Epithelial cell of esophagus (primary cell): ENCODE measurements at regions not wholly inside any gene's neighbourhood (a gene's known extent, or its start where the extent isn't known, plus 50 kb on each side); places are given as distances from the start of the nearest gene placed in this dataset.

Experiments used
- DNase-seq: peaks from one replicate; pipeline ENCODE4 v3.0.0; 2010; ENCODE audit warnings: low read depth
- H3K4me3 ChIP-seq: 2 replicates; pipeline ENCODE4 v1.5.1; 2011; ENCODE audit warnings: mild to moderate bottlenecking, low read length, control low read depth
- TF ChIP-seq, protein P1 (sequence below): IDR thresholded peaks from 2 replicates; pipeline ENCODE4 v1.5.1; 2011; ENCODE audit warnings: low read depth, mild to moderate bottlenecking, low read length, control low read depth, inconsistent platforms; ENCODE audit not compliant: insufficient read depth; ENCODE audit errors: missing control alignments

DNA sequence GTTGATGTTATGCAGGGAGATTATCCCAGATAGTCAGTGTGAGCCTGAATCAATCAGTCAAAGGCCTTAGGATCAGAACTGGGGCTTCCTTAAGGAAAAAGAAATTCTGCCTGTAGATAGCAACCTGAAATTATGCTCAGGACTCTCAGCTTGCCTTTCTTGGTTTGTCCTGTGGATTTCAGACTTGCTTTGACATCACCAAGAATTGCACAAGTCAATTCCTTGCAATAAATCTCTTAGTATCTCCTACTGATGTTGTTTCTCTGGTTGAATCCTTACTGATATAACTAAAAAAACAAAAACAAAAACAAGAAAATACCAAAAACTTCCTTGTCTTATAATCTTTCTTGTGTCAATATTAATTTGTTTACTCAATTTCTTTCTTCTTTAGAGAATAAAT lies 258.9 kb upstream of the TCF21 start:
- TF ChIP-seq, protein P1, sequence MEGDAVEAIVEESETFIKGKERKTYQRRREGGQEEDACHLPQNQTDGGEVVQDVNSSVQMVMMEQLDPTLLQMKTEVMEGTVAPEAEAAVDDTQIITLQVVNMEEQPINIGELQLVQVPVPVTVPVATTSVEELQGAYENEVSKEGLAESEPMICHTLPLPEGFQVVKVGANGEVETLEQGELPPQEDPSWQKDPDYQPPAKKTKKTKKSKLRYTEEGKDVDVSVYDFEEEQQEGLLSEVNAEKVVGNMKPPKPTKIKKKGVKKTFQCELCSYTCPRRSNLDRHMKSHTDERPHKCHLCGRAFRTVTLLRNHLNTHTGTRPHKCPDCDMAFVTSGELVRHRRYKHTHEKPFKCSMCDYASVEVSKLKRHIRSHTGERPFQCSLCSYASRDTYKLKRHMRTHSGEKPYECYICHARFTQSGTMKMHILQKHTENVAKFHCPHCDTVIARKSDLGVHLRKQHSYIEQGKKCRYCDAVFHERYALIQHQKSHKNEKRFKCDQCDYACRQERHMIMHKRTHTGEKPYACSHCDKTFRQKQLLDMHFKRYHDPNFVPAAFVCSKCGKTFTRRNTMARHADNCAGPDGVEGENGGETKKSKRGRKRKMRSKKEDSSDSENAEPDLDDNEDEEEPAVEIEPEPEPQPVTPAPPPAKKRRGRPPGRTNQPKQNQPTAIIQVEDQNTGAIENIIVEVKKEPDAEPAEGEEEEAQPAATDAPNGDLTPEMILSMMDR: no peak
- no peak for DNase-seq
- no peak overlapping the region for H3K4me3 ChIP-seq

DNA sequence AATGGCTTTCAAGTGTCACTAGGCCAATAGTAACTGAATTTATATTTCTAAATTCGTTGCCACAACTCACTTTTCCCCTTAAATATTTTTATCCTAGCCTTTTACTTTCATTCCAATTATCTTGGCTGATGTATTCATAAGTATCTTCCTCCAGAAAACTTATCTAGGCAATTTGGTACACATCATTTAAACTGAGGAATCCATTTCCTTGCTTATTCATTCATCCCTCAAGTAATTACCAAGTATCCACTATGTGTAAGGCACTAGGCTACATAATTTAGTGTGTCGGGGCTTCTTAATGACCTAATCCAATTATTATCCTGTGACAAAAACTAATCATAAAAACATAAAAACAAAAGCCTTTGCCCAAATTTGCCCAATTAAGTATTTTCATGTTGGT lies 258.3 kb upstream of the TCF21 start:
- TF ChIP-seq, protein P1: no peak
- DNase-seq: no peak
- H3K4me3 ChIP-seq: no peak overlapping the region

DNA sequence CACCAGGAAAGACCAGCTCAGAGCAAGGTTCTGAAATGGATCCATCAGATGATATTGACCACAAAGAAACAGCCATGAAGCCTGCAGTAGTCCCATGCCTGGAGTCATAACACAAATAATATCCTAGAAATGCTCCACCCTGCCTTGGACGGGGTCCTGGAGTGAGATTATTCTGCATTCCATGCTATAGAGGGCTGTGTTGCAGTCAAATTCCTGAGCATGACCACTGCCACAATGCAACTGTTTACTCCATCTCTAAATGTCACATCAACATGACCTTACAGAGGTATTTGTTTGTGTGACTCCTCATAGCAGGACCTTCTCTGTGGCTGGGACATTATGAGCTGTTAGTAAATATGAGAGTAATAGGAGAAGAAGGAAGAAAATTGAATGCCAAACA lies 257.5 kb upstream of the TCF21 start:
- TF ChIP-seq, protein P1: no peak
- no peak for DNase-seq
- H3K4me3 ChIP-seq: no peak overlapping the region

DNA sequence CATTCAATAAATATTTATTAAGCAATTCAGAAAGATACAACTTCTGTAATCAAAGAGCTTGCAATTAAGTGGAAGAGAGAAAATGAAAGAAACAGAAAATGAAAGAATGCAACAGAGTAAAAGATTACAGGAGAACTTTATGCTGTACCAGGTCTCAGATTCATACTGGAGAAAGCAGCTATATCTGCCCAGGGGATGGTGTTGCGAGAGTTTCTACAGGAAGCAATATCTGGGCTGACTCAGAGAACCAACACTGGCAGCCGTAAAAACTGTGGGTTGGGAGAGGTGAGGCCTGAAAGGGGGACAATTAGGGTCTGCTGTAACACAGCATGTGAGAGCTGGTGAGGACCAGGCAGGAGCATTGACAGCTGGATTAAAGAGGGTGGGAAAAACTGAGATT lies 256.7 kb upstream of the TCF21 start:
- DNase-seq: peak; percentile 59
- H3K4me3 ChIP-seq: no peak overlapping the region
- TF ChIP-seq, protein P1: no peak

DNA sequence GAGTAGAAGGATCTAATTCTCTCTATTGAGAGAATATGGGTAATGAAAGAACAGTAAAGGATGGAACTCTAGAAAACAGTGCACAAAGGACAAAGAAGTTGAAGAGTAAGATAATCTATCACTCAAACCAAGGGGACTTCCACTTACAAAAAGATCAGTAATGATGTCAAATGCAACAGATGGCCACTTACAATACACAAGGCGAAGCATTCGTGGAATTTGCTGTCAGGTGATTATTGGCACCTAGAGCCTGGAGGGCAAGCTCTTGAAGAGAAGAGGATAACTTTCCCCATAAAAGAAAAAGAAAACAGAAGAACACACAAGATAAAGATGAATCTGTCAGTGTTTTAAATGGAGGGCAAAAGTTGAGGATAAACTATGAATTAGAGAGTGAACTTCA lies 256.0 kb upstream of the TCF21 start:
- TF ChIP-seq, protein P1: no peak
- no peak for DNase-seq
- no peak overlapping the region for H3K4me3 ChIP-seq

DNA sequence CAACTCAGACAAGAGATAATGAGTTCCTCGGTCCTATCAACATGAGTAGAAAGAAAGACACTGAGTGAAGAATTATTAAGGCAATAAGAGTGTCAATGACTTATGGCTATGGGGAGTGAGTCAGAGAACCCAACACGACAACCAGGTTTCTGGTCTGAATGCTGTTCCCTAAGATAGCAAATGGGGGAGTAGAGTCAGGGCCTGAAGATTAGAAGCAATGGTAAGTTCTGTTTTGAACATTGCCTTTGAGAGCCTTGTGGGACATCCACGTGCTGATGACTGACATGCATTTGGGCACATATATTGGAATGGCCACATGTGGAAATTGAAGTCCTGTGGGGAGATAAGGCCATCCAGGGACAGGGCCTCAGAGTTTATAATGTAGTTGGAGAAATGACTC lies 254.4 kb upstream of the TCF21 start:
- TF ChIP-seq, protein P1: no peak
- no peak for DNase-seq
- H3K4me3 ChIP-seq: no peak overlapping the region

DNA sequence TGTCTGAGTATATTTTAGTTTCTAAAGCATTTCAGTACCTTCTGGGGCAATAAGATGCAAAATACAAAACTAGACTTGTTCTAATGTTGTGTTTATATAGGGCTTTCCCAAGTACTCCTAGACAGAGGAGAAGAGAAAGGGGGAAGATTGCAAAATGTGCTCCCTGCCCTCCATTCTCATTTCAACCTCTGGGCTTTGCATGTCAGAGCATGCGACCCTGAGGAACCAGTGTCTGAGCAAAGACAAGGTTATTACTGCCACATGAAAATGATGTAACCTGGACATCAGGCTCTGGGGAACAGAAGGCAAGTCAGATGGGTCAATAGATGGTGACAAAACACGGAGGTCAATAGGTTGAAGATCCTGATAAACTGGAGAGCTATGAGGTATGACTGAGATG lies 253.5 kb upstream of the TCF21 start:
- TF ChIP-seq, protein P1: no peak
- DNase-seq: peak; percentile 59
- no peak overlapping the region for H3K4me3 ChIP-seq
